GM19468 (cell line): ENCODE measurements at regions not wholly inside any gene's neighbourhood (a gene's known extent, or its start where the extent isn't known, plus 50 kb on each side); places are given as distances from the start of the nearest gene placed in this dataset.

Experiments
- ATAC-seq: cut with Tn5 transposase; IDR thresholded peaks from one replicate; pipeline ENCODE4 v1.9.1; 2021; ENCODE audit warnings: mild to moderate bottlenecking, moderate library complexity, moderate number of reproducible peaks; ENCODE audit not compliant: unreplicated experiment; ENCODE audit errors: extremely low read depth

- ATAC-seq, result no peak
Measured at GRCh38 chr1:56174176-56174885, 405.0 kb downstream of the PLPP3 start.

GRCh38 chr1:56173736-56174135 is 405.6 kb downstream of the PLPP3 start:
- no peak for ATAC-seq

GRCh38 chr1:56171670-56172069 is 407.7 kb downstream of the PLPP3 start:
- ATAC-seq, result no peak

- ATAC-seq, result no peak
Measured at GRCh38 chr1:56170784-56171320, 408.5 kb downstream of the PLPP3 start.

- ATAC-seq, result no peak
Measured at GRCh38 chr1:56169856-56170255, 409.5 kb downstream of the PLPP3 start.

- no peak for ATAC-seq
Measured at GRCh38 chr1:56168176-56168575, 411.2 kb downstream of the PLPP3 start.

GRCh38 chr1:56167596-56167995 is 411.8 kb downstream of the PLPP3 start:
- ATAC-seq, result no peak

GRCh38 chr1:56160773-56161315 is 418.5 kb downstream of the PLPP3 start:
- ATAC-seq, result no peak

GRCh38 chr1:56156971-56157876 is 422.1 kb downstream of the PLPP3 start:
- no peak for ATAC-seq

- no peak for ATAC-seq
Measured at GRCh38 chr1:56153276-56153675, 426.1 kb downstream of the PLPP3 start.

GRCh38 chr1:56152635-56153034 is 426.7 kb downstream of the PLPP3 start:
- no peak for ATAC-seq

GRCh38 chr1:56151402-56151801 is 428.0 kb downstream of the PLPP3 start:
- ATAC-seq, result no peak

- ATAC-seq, result no peak
Measured at GRCh38 chr1:56150441-56151215, 428.7 kb downstream of the PLPP3 start.

GRCh38 chr1:56149761-56150160 is 429.6 kb downstream of the PLPP3 start:
- no peak for ATAC-seq

- no peak for ATAC-seq
Measured at GRCh38 chr1:56148326-56149193, 430.8 kb downstream of the PLPP3 start.

- ATAC-seq, result no peak
Measured at GRCh38 chr1:56147459-56147858, 431.9 kb downstream of the PLPP3 start.

- no peak for ATAC-seq
Measured at GRCh38 chr1:56147034-56147433, 432.3 kb downstream of the PLPP3 start.

- ATAC-seq, result no peak
Measured at GRCh38 chr1:56146449-56146848, 432.9 kb downstream of the PLPP3 start.

GRCh38 chr1:56145581-56145980 is 433.8 kb downstream of the PLPP3 start:
- ATAC-seq, result no peak
